HL-60 (cell line): ENCODE measurements at regions not wholly inside any gene's neighbourhood (a gene's known extent, or its start where the extent isn't known, plus 50 kb on each side); places are given as distances from the start of the nearest gene placed in this dataset. TPM values are rescaled to one million over a fixed set of nuclear protein-coding genes. Genes with fewer than 3 reads are reported as not detected.

Experiments used
- DNase-seq, 2 experiments: peaks; one replicate each; pipeline ENCODE4 v3.0.0-alpha.2; 2010 to 2020; ENCODE audit warnings: low read depth in 1 of 2, low spot score in 1 of 2
- H3K27ac ChIP-seq: fragments of 250-450 bp; sonication (Bioruptor Pico); replicated peaks from 2 replicates; pipeline ENCODE4 v1.5.1; 2020; ENCODE audit warnings: mild to moderate bottlenecking, moderate library complexity
- H3K27me3 ChIP-seq: fragments of 250-450 bp; sonication (Bioruptor Pico); 2 replicates; pipeline ENCODE4 v1.5.1; 2021; ENCODE audit warnings: mild to moderate bottlenecking, moderate library complexity; ENCODE audit not compliant: insufficient read depth, poor library complexity, severe bottlenecking
- H3K4me3 ChIP-seq: replicated peaks from 2 replicates; pipeline ENCODE4 v1.5.1; 2011; ENCODE audit warnings: mild to moderate bottlenecking, control low read depth, low read length; ENCODE audit not compliant: insufficient read depth
- GABPA ChIP-seq: IDR thresholded peaks from 2 replicates; pipeline ENCODE4 v1.6.1; 2012; ENCODE audit warnings: low read depth
- POLR2AphosphoS5 ChIP-seq: IDR thresholded peaks from 2 replicates; pipeline ENCODE4 v1.6.1; 2012; ENCODE audit warnings: low read depth
- SPI1 ChIP-seq: IDR thresholded peaks from 2 replicates; pipeline ENCODE4 v1.6.1; 2012; ENCODE audit warnings: low read depth, mild to moderate bottlenecking, borderline replicate concordance
- microRNA-seq: library from miRNA; unstranded; fragments of <30 nt; microRNA quantifications from one replicate; pipeline ENCODE4, GENCODE V29; 2018
- TF ChIP-seq, protein P1 (sequence below): IDR thresholded peaks from 2 replicates; pipeline ENCODE4 v1.6.1; 2012; ENCODE audit warnings: low read depth; ENCODE audit not compliant: insufficient replicate concordance
- TF ChIP-seq, protein P2 (sequence below): IDR thresholded peaks from one replicate; pipeline ENCODE4 v1.5.1; 2011; ENCODE audit warnings: low read length, control low read depth, inconsistent platforms; ENCODE audit not compliant: insufficient read depth

GRCh38 chr3:16122661-16123060 is 51.8 kb upstream of the GALNT15 start:
- no peak for DNase-seq
- Histone ChIP-seq H3K4me3 (no peak overlapping the region), H3K27ac (no peak overlapping the region), H3K27me3 (no peaks in the 10 kb centered on the region)
- no peak for TF ChIP-seq GABPA
- no peak for TF ChIP-seq POLR2AphosphoS5
- TF ChIP-seq, protein P1, sequence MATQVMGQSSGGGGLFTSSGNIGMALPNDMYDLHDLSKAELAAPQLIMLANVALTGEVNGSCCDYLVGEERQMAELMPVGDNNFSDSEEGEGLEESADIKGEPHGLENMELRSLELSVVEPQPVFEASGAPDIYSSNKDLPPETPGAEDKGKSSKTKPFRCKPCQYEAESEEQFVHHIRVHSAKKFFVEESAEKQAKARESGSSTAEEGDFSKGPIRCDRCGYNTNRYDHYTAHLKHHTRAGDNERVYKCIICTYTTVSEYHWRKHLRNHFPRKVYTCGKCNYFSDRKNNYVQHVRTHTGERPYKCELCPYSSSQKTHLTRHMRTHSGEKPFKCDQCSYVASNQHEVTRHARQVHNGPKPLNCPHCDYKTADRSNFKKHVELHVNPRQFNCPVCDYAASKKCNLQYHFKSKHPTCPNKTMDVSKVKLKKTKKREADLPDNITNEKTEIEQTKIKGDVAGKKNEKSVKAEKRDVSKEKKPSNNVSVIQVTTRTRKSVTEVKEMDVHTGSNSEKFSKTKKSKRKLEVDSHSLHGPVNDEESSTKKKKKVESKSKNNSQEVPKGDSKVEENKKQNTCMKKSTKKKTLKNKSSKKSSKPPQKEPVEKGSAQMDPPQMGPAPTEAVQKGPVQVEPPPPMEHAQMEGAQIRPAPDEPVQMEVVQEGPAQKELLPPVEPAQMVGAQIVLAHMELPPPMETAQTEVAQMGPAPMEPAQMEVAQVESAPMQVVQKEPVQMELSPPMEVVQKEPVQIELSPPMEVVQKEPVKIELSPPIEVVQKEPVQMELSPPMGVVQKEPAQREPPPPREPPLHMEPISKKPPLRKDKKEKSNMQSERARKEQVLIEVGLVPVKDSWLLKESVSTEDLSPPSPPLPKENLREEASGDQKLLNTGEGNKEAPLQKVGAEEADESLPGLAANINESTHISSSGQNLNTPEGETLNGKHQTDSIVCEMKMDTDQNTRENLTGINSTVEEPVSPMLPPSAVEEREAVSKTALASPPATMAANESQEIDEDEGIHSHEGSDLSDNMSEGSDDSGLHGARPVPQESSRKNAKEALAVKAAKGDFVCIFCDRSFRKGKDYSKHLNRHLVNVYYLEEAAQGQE = no peak
- TF ChIP-seq, protein P2, sequence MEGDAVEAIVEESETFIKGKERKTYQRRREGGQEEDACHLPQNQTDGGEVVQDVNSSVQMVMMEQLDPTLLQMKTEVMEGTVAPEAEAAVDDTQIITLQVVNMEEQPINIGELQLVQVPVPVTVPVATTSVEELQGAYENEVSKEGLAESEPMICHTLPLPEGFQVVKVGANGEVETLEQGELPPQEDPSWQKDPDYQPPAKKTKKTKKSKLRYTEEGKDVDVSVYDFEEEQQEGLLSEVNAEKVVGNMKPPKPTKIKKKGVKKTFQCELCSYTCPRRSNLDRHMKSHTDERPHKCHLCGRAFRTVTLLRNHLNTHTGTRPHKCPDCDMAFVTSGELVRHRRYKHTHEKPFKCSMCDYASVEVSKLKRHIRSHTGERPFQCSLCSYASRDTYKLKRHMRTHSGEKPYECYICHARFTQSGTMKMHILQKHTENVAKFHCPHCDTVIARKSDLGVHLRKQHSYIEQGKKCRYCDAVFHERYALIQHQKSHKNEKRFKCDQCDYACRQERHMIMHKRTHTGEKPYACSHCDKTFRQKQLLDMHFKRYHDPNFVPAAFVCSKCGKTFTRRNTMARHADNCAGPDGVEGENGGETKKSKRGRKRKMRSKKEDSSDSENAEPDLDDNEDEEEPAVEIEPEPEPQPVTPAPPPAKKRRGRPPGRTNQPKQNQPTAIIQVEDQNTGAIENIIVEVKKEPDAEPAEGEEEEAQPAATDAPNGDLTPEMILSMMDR = no peak
- TF ChIP-seq SPI1 = no peak

- no peaks in the 10 kb centered on the region for H3K27me3 ChIP-seq
- H3K4me3 ChIP-seq = no peak overlapping the region
- no peak for DNase-seq
- no peak overlapping the region for H3K27ac ChIP-seq
- TF ChIP-seq GABPA (no peak), POLR2AphosphoS5 (no peak), SPI1 (no peak)
- TF ChIP-seq, protein P1 = no peak
- TF ChIP-seq, protein P2 = no peak
Measured at GRCh38 chr3:16124636-16125035, 49.8 kb upstream of the GALNT15 start.

Small RNAs in the stretch of these regions (microRNA-seq; reads per million reads assigned to microRNA genes)
- not detected for gene MIR563
